Ovary (tissue), 7 donors: ENCODE measurements at regions not wholly inside any gene's neighbourhood (a gene's known extent, or its start where the extent isn't known, plus 50 kb on each side); places are given as distances from the start of the nearest gene placed in this dataset.

Experiments
- DNase-seq, 5 donors: peaks; one replicate each; pipeline ENCODE4 v3.0.0-alpha.2; 2019 to 2020
- H3K27ac ChIP-seq, 2 donors: fragments of 200-600 bp; one replicate each; pipeline versions ENCODE4 v1.5.1 to v1.8.0; 2019 to 2022
- H3K27me3 ChIP-seq: fragments of 200-600 bp; one replicate; pipeline ENCODE4 v1.8.0; 2022
- H3K36me3 ChIP-seq: fragments of 200-600 bp; sonication (generic); one replicate; pipeline ENCODE4 v1.5.1; 2019
- H3K4me1 ChIP-seq: one replicate; pipeline ENCODE4 v1.8.1; 2013; ENCODE audit warnings: mild to moderate bottlenecking, moderate library complexity; ENCODE audit not compliant: insufficient read depth
- H3K4me3 ChIP-seq: fragments of 200-600 bp; sonication (generic); one replicate; pipeline ENCODE4 v1.5.1; 2017
- H3K9me3 ChIP-seq, 2 donors: fragments of 200-600 bp in 1 of 2; sonication (generic) in 1 of 2; one replicate each; pipeline versions ENCODE4 v1.5.1 to v1.8.1; 2013 to 2019; ENCODE audit warnings: mild to moderate bottlenecking in 1 of 2, moderate library complexity in 1 of 2
- EP300 ChIP-seq: sonication (generic); formaldehyde crosslinking; IDR thresholded peaks from one replicate; pipeline ENCODE4 v1.6.1; 2017; ENCODE audit warnings: antibody characterized with exemption
- POLR2A ChIP-seq: fragments of 450-650 bp; IDR thresholded peaks from one replicate; pipeline ENCODE4 v1.6.1; 2017; ENCODE audit warnings: antibody characterized with exemption, mild to moderate bottlenecking, moderate library complexity
- WGBS, 3 donors: extraction: QIAGEN DNeasy Blood & Tissue Kit in 1 of 3; methylation state at CpG; one replicate each; pipeline versions ENCODE4 v1.1.5 to v1.1.7; 2013 to 2017; 5-methylcytosine and 5-hydroxymethylcytosine counted together
- intact Hi-C, 4 donors: fragments of 100-400 bp; cut with DNase I; formaldehyde crosslinking; loops; one replicate each; pipeline versions ENCODE4 v1.11.0 to v1.15.1; 2022 to 2023
- TF ChIP-seq, protein P1 (sequence below), 3 donors: fragments of 450-650 bp in 2 of 3; fragments of 200-600 bp in 1 of 3; IDR thresholded peaks; one replicate each; pipeline versions ENCODE4 v1.5.1 to v1.8.0; 2016 to 2022; ENCODE audit warnings: antibody characterized with exemption in 3 of 3, mild to moderate bottlenecking in 1 of 3
- donor health status: DM: no; HTN: no; CAD: no; lungs with moderate emphysema.
- donor health status: DM: no; HTN: no; CAD: no.
- donor health status: Bipolar disorder and iron deficiency.
- donor health status: DM: no; HTN: no; CAD: no.
- donor health status: DM: yes; HTN: yes; CAD: no.

GRCh38 chr19:31911577-31911976 is 433.8 kb upstream of the ZNF507 start:
- 83 to 86% (median 84%) methylated on average over 6 of the region's 6 CpGs for WGBS, 3 donors
- H3K36me3 ChIP-seq: no peaks in the 10 kb centered on the region

DNA sequence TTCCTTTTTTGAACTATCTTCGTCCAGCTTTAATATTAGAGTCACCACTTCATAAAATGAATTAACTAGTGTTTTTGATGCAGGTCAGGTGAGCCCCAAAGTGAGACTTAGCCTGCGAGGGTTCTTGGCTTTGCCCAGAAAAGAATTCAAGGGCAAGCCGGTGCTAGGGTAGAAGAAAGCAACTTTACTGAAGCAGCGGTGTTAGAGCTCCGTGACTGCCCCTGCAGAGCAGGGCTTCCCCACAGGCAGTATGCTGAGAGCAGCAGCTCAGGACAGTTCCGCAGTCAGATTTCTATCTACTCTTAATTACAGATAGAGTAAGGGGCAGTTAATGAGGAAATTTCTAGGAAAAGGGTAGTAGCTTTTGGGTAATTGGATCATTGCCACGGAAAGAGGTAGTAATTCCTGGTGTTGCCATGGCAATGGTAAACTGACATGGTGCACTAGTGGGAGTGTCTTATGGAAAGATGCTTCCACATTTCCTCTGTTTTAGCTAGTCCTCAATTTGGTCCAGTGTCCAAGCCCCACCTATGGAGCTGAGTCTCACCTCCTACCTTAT is 432.2 kb upstream of the ZNF507 start:
- peaks cover 8% of the 10 kb centered on the region for H3K4me1 ChIP-seq
- no peaks in the 10 kb centered on the region for H3K9me3 ChIP-seq
- intact Hi-C loops: no loop called here
- TF ChIP-seq EP300 (no peak), POLR2A (no peak)
- TF ChIP-seq, protein P1, sequence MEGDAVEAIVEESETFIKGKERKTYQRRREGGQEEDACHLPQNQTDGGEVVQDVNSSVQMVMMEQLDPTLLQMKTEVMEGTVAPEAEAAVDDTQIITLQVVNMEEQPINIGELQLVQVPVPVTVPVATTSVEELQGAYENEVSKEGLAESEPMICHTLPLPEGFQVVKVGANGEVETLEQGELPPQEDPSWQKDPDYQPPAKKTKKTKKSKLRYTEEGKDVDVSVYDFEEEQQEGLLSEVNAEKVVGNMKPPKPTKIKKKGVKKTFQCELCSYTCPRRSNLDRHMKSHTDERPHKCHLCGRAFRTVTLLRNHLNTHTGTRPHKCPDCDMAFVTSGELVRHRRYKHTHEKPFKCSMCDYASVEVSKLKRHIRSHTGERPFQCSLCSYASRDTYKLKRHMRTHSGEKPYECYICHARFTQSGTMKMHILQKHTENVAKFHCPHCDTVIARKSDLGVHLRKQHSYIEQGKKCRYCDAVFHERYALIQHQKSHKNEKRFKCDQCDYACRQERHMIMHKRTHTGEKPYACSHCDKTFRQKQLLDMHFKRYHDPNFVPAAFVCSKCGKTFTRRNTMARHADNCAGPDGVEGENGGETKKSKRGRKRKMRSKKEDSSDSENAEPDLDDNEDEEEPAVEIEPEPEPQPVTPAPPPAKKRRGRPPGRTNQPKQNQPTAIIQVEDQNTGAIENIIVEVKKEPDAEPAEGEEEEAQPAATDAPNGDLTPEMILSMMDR (IDR thresholded peaks at IDR 0.05): no peak
- no peak overlapping the region for H3K27ac ChIP-seq
- WGBS, 3 donors: 74 to 78% (median 78%) methylated on average over 7 of the region's 7 CpGs
- no peaks in the 10 kb centered on the region for H3K36me3 ChIP-seq
- DNase-seq: no peak
- H3K4me3 ChIP-seq: no peak overlapping the region
- H3K27me3 ChIP-seq: no peaks in the 10 kb centered on the region

More at GRCh38 chr19:31911577-31911976, 433.8 kb upstream of the ZNF507 start:
- H3K4me1 ChIP-seq: peaks cover 11% of the 10 kb centered on the region
- H3K27me3 ChIP-seq: no peaks in the 10 kb centered on the region
- intact Hi-C loops: no loop called here
- no peak overlapping the region for H3K27ac ChIP-seq
- no peak for DNase-seq
- no peaks in the 10 kb centered on the region for H3K9me3 ChIP-seq
- TF ChIP-seq, protein P1 (IDR thresholded peaks at IDR 0.05): no peak
- no peak for TF ChIP-seq POLR2A
- no peak for TF ChIP-seq EP300
- H3K4me3 ChIP-seq: no peak overlapping the region

GRCh38 chr19:31930401-31930800 is 415.0 kb upstream of the ZNF507 start:
- Histone ChIP-seq H3K9me3 (no peaks in the 10 kb centered on the region), H3K27ac (no peak overlapping the region), H3K27me3 (no peaks in the 10 kb centered on the region), H3K36me3 (no peaks in the 10 kb centered on the region), H3K4me1 (no peaks in the 10 kb centered on the region), H3K4me3 (no peak overlapping the region)
- TF ChIP-seq EP300 (no peak), POLR2A (no peak)
- TF ChIP-seq, protein P1 (IDR thresholded peaks at IDR 0.05): no peak
- WGBS, 3 donors: 93% methylated on average over 2 of the region's 2 CpGs
- no peak for DNase-seq
- intact Hi-C loops: no loop called here

- Histone ChIP-seq H3K4me1 (no peaks in the 10 kb centered on the region), H3K4me3 (no peak overlapping the region), H3K9me3 (no peaks in the 10 kb centered on the region), H3K27ac (no peak overlapping the region), H3K27me3 (no peaks in the 10 kb centered on the region), H3K36me3 (no peaks in the 10 kb centered on the region)
- intact Hi-C loops: no loop called here
- no peak for TF ChIP-seq POLR2A
- no peak for TF ChIP-seq EP300
- TF ChIP-seq, protein P1 (IDR thresholded peaks at IDR 0.05): no peak
- no peak for DNase-seq
- 75 to 86% (median 81%) methylated on average over 3 of the region's 3 CpGs for WGBS, 3 donors
Measured at GRCh38 chr19:31937983-31938382, 407.4 kb upstream of the ZNF507 start.
